ENCODE measurements at regions not wholly inside any gene's neighbourhood (a gene's known extent, or its start where the extent isn't known, plus 50 kb on each side); places are given as distances from the start of the nearest gene placed in this dataset.

GRCh38 chr6:132096245-132096644, 145.1 kb upstream of the CCN2 start:
- Histone ChIP-seq H2BK12ac (ENCODE audit: insufficient read length, low read depth, low read length) (no peak overlapping the region), H3K4ac (ENCODE audit: low read depth, low read length) (no peak overlapping the region), H3T11ph (ENCODE audit: low read length) (no peak overlapping the region), H3K27ac (ENCODE audit: insufficient read length, low read depth, low read length) (no peak overlapping the region), H2BK5ac (ENCODE audit: insufficient read length, low read length) (no peak overlapping the region), H3K9me3 (ENCODE audit: control insufficient read depth, low read depth, low read length) (no peaks in the 10 kb centered on the region), H3K14ac (ENCODE audit: insufficient read depth, low read length) (no peak overlapping the region), H3K23me2 (ENCODE audit: insufficient read length, low read depth, low read length, poor library complexity, severe bottlenecking) (no peaks in the 10 kb centered on the region), H4K91ac (ENCODE audit: insufficient read length, low read depth, low read length) (no peak overlapping the region), H2AK5ac (ENCODE audit: insufficient read length, low read length) (no peak overlapping the region), H3K4me2 (ENCODE audit: insufficient read depth, insufficient read length, low read length) (no peak overlapping the region), H3K27me3 (ENCODE audit: insufficient read depth, low read length) (no peaks in the 10 kb centered on the region), H2BK20ac (ENCODE audit: low read depth, low read length, poor library complexity, severe bottlenecking) (no peak overlapping the region), H3K23ac (ENCODE audit: insufficient read length, low read depth, low read length) (no peak overlapping the region), H2BK15ac (ENCODE audit: low read depth, low read length) (no peak overlapping the region), H4K5ac (ENCODE audit: insufficient read length, low read depth, low read length) (no peak overlapping the region), H3K56ac (ENCODE audit: insufficient read length, low read depth, low read length) (no peak overlapping the region), H2BK120ac (ENCODE audit: low read depth, low read length, poor library complexity, severe bottlenecking) (no peak overlapping the region), H3K79me2 (ENCODE audit: insufficient read depth, low read length) (no peaks in the 10 kb centered on the region), H3K18ac (ENCODE audit: insufficient read length, low read depth, low read length) (no peak overlapping the region), H3K9ac (ENCODE audit: extremely low read depth, insufficient read length, low read length) (no peak overlapping the region), H4K20me1 (ENCODE audit: control insufficient read depth, insufficient read depth, insufficient read length) (no peaks in the 10 kb centered on the region), H2AFZ (ENCODE audit: low read length) (no peak overlapping the region), H3K79me1 (ENCODE audit: insufficient read depth, low read depth, low read length, poor library complexity, severe bottlenecking) (no peaks in the 10 kb centered on the region), H3K4me1 (ENCODE audit: insufficient read depth, low read length) (no peaks in the 10 kb centered on the region), H4K8ac (replicated peaks; ENCODE audit: insufficient read length, low read depth, low read length) (no peak overlapping the region)
- no peaks in the 10 kb centered on the region for H3K27me3 Mint-ChIP-seq (ENCODE audit: low read depth)
- DNase-seq: no peak
- H3K36me3 Mint-ChIP-seq (ENCODE audit: insufficient read depth in 1 of 3, low read depth in 3 of 3): peaks cover 0 to 3% (median 3%) of the 10 kb centered on the region in 3 experiments; a peak in 3 of 7 replicates
- H3K9me3 Mint-ChIP-seq: peaks cover 4 to 7% of the 10 kb centered on the region in 2 experiments; a peak in 3 of 5 replicates
- WGBS (ENCODE audit: extremely low coverage, insufficient read length, low lambda C conversion rate): no CpG with 5 or more reads among the region's 3 CpGs
- H3K27ac Mint-ChIP-seq: no peak overlapping the region
- no peak for TF ChIP-seq CTCF (conservative IDR thresholded peaks at IDR 0.05)
- H3K4me3 Mint-ChIP-seq: no peak overlapping the region
- H3K4me1 Mint-ChIP-seq: no peaks in the 10 kb centered on the region
